ENCODE measurements at regions not wholly inside any gene's neighbourhood (a gene's known extent, or its start where the extent isn't known, plus 50 kb on each side); places are given as distances from the start of the nearest gene placed in this dataset.
"Not testable (repeated sequence)": the region's sequence is repeated elsewhere in the genome, so short reads cannot be mapped to it uniquely, and the experiment has no call there.

DNA sequence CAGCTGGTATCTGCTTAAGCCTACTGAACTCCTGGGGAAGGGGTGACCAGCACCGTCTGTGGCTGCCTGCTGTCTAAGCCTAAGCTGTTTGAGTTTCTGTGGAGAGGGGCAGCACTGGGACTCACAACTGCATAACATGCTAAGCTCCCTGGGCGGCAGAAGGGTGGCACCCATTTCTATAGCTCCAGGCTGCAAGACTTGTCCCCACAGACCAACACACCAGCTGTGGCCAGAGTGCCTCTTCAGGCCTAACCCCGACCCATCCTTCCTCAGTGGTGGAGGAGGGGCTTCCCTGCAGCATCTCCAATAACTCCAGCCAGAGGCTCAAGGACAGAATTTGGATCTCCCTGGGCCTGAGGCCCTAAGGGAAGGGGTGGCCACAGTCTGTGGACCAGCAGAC is 464.1 kb downstream of the SEMA3D start:
- Histone ChIP-seq H3K36me3 (ENCODE audit: low read depth) (no peaks in the 10 kb centered on the region), H3K4me3 (no peak overlapping the region), H3K9me3 (no peaks in the 10 kb centered on the region), H3K4me1 (ENCODE audit: low read depth) (no peaks in the 10 kb centered on the region)
- intact Hi-C loops (cut with DNase I, micrococcal nuclease): no loop called here
- DNase-seq (no peak), ATAC-seq (no peak)
- TF ChIP-seq, protein P1, sequence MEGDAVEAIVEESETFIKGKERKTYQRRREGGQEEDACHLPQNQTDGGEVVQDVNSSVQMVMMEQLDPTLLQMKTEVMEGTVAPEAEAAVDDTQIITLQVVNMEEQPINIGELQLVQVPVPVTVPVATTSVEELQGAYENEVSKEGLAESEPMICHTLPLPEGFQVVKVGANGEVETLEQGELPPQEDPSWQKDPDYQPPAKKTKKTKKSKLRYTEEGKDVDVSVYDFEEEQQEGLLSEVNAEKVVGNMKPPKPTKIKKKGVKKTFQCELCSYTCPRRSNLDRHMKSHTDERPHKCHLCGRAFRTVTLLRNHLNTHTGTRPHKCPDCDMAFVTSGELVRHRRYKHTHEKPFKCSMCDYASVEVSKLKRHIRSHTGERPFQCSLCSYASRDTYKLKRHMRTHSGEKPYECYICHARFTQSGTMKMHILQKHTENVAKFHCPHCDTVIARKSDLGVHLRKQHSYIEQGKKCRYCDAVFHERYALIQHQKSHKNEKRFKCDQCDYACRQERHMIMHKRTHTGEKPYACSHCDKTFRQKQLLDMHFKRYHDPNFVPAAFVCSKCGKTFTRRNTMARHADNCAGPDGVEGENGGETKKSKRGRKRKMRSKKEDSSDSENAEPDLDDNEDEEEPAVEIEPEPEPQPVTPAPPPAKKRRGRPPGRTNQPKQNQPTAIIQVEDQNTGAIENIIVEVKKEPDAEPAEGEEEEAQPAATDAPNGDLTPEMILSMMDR (IDR thresholded peaks at IDR 0.05): no peak

GRCh38 chr7:84722086-84722485 is 464.8 kb downstream of the SEMA3D start:
- Histone ChIP-seq H3K9me3 (no peaks in the 10 kb centered on the region), H3K4me1 (ENCODE audit: low read depth) (no peaks in the 10 kb centered on the region)
- intact Hi-C loops (cut with DNase I, micrococcal nuclease): no loop called here

DNA sequence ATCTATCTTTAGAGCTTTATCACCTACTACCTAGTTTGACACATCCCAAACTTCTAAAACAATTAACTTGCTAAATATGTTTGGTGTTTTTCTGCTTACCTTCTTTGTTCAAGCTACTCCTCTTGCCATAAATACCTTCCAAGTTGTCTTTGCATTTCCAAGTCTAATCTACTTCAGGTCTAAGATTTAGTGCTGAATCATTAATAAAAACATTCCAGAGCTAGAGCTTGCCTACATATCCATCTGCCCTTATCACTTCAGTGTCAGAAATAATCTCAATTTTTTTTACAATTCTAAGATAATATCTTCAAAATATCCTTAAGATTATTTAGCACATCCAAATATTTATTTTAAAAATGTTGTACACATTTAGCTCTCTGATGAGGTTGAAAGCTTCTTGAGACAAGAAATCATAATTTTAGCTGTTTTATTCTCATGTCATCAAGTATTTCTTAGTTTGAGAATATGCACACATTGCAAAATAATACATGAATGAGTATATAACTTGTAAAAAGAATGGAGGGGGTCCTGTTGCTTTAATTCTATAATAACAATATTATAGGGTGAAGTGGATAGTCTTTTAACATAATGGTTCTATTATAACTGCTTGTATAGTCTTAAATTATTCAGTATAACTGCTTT is 466.3 kb downstream of the SEMA3D start:
- Histone ChIP-seq H3K4me1 (ENCODE audit: low read depth) (no peaks in the 10 kb centered on the region), H3K9me3 (no peaks in the 10 kb centered on the region), H3K36me3 (ENCODE audit: low read depth) (no peaks in the 10 kb centered on the region), H3K4me3 (no peak overlapping the region)
- no peak for ATAC-seq
- DNase-seq: no peak
- TF ChIP-seq, protein P1 (IDR thresholded peaks at IDR 0.05): no peak
- intact Hi-C loops (cut with DNase I, micrococcal nuclease): no loop called here

More at GRCh38 chr7:84722086-84722485, 464.8 kb downstream of the SEMA3D start:
- ATAC-seq: no peak
- no peak overlapping the region for H3K4me3 ChIP-seq
- H3K36me3 ChIP-seq (ENCODE audit: low read depth): no peaks in the 10 kb centered on the region
- TF ChIP-seq, protein P1 (IDR thresholded peaks at IDR 0.05): no peak
- no peak for DNase-seq

- no peak overlapping the region for H3K4me3 ChIP-seq
- H3K9me3 ChIP-seq: no peaks in the 10 kb centered on the region
- ATAC-seq (no peak), DNase-seq (no peak)
- H3K36me3 ChIP-seq (ENCODE audit: low read depth): no peaks in the 10 kb centered on the region
- H3K4me1 ChIP-seq (ENCODE audit: low read depth): no peaks in the 10 kb centered on the region
- TF ChIP-seq, protein P1 (IDR thresholded peaks at IDR 0.05): no peak
- intact Hi-C loops (cut with DNase I, micrococcal nuclease): no loop called here
Observed at GRCh38 chr7:84714765-84715164, 472.1 kb downstream of the SEMA3D start.

- H3K9me3 ChIP-seq: no peaks in the 10 kb centered on the region
- H3K36me3 ChIP-seq (ENCODE audit: low read depth): no peaks in the 10 kb centered on the region
- TF ChIP-seq, protein P1 (IDR thresholded peaks at IDR 0.05): no peak
- no peak overlapping the region for H3K4me3 ChIP-seq
- ATAC-seq (no peak), DNase-seq (no peak)
- H3K4me1 ChIP-seq (ENCODE audit: low read depth): no peaks in the 10 kb centered on the region
- intact Hi-C loops (cut with DNase I, micrococcal nuclease): no loop called here
Observed at GRCh38 chr7:84712374-84713121, 474.3 kb downstream of the SEMA3D start.

GRCh38 chr7:84710538-84710937 is 476.3 kb downstream of the SEMA3D start:
- DNase-seq; intact Hi-C loops (cut with DNase I, micrococcal nuclease); ATAC-seq; H3K9me3 ChIP-seq; H3K36me3 ChIP-seq (ENCODE audit: low read depth); H3K4me1 ChIP-seq (ENCODE audit: low read depth); H3K4me3 ChIP-seq: not testable (repeated sequence)

Data from mucosa of descending colon (tissue), 3 donors.